NCI-H1417 treated with DMSO at 0.1 percent for 48 hours (cell line): ENCODE measurements at regions not wholly inside any gene's neighbourhood (a gene's known extent, or its start where the extent isn't known, plus 50 kb on each side); places are given as distances from the start of the nearest gene placed in this dataset.

Experiments used
- DNase-seq: peaks from one replicate; lab custom pipeline; 2025; lab: John Stamatoyannopoulos, UW

DNA sequence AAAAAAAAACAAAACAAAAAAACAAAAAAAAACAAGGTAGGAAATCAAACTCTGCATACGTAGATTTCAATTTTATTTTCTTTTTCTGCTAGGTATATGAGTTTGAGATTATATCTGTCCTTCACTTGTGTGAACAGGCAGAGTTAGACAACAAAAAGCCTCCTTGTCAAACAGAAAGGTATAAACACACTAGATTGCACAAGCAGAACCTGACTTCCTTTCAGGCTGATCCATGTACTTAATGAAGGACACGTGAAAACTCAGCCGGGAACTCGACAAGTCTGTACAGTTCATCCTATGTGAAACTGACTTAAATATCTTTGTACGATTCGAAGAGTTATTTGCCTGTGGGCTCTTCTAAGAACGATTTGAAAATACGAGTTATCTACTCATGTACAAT lies 254.1 kb downstream of the ARL4A start:
- no peak for DNase-seq

DNA sequence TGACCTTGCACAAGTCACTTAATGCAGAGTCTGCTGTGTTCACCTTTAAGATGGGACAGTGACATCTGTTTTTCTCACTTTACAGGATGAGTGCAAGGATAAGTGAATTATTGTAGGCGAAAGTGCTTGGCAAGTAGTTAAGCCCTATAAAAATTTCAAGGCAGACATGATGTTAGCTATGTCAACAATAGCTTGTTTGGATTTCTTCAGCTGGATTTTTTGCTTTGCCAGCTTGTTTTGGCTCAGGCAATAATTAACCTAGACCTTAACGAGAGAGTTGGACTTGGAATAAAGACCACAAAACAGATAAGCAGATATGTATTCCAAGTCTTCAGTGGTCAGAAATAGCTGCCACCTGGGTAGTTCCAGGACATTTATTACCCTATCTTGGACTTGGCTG lies 255.2 kb downstream of the ARL4A start:
- peak; percentile 8 for DNase-seq

DNA sequence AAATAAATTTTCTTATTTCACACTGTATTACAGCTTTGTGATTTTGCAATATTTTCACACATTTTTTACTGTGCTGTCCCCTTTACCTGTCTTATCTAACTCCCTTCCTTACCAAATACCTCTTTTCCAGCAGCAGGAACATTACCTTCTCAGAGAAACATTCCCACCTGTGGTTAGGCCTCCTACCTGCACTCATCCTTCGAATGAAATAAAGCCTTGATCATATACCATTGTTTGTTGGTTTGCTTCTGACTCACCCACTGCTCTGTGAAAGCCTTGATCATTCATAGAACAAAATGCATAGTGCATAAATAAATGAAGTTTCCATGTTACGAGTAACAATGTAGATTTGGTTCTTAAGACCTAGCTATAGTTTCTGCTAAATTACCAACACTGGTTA lies 256.3 kb downstream of the ARL4A start:
- no peak for DNase-seq

DNA sequence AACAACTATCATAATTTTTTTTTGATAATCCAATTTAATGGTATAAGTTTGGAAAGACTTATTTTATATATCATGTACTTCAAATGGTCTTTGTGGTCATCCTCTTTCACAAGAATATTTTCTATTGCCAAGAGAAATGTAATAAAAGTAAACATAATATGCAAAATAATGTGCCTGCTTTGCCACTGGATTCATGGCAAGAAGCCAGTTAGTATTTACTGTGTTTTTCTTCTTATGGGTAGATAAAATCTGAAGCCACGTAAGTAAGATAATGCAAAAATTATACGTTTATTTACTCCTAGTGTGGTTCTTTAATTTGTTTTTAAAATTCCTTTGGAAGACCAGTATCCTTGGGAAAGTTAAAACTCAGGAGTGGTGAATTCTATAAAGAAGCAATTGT lies 258.5 kb downstream of the ARL4A start:
- no peak for DNase-seq

DNA sequence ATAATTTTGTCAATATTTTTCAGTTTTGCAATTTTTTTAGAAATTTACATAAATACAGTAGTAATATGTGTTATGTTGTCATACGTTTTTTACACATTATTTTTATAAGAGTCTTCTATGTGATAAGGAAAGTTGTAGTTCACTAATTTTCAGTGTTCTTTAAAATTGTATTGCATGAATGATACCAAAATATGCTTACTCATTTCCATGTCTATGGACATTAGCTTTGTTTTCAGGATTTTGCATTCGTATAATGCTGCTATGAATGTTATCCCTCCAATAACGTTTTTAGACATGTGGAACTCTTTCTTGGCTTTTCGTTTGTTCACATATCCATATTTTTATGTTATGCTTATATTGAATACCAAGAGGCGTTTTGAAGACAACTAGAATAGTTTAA lies 260.0 kb downstream of the ARL4A start:
- no peak for DNase-seq

DNA sequence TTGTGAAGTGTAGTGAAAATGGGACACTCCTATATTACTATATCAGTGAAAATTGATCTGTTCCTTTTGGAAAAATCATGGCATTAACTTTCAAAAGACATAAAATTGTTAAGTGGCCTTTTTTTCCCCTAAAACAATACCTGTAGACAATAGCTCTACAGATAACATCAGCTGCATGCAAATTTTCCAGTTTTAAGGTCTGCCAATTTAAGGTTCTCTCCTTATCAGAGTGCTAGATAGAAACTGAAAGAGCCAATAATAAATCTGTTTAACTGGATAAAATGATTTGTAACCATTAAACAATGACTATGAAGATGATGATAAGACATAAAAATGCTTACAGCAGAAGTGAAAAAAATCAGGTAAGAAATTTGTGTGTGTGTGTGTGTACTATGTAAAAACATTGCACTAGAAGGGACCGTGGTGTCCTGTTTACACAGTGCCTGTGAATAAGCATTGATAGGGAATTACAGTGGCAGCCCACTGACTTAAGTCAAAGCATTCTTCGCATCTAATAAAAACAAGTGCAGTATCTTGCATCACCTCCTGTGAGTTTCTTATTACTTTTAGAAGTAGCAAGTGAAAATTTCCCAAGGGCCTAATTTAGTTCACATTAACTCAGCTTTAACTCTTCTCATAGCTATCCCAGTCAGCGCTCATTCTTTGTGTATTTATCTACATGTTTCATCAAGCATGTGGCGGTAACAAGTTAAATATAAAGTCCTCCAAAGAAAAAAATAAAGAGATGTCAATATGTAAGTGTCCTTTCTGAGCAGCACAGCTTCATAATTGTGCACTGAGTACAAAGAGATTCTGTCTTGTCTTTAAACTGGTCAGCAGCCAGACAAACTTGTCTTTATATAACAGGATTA lies 261.9 kb downstream of the ARL4A start:
- DNase-seq: no peak

DNA sequence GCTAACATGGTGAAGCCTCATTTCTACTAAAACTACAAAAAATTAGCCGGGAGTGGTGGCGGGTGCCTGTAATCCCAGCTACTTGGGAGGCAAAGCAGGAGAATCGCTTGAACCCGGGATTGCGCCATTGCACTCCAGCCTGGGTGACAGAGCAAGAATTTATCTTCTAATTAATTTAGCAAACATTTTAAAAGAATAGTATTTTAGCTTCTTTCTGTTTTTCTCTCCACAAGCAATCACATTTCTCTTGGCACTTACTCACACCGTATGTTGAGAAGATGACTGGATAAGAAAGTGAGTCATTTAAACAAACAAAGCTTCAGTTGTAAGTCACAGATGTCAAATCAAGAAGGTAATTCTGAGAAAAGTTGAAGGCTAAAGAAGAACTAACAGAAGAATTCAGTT lies 264.0 kb downstream of the ARL4A start:
- DNase-seq: no peak

DNA sequence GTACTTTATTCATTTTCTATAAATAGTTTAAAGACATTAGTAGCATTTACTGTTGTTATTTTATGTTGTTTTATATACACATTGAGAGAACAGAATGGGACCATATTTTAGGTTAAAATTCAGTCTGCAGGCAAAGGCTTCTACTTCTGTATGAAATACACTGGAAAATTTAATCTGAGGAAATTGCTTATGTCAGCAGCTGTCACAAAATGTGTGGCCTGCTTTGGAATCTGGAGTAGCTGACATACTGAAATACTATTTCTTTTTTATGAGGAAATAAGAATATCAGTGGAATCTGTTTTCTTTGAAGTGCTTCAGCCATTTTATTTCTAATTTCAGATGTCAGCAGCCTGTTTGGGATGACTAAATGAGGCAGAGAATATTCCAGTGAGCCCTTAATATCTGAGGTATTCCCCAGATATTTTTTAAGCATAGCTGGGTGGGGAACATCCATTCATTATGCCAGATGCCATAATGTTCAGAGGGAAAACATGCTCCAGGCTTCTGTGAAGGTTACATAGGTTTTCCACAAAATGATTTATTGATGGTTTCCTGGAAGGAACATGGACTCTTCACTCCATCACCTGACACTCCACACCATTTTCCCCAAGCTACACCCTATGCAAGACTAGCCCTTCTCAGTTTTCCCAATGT lies 267.1 kb downstream of the ARL4A start:
- no peak for DNase-seq

DNA sequence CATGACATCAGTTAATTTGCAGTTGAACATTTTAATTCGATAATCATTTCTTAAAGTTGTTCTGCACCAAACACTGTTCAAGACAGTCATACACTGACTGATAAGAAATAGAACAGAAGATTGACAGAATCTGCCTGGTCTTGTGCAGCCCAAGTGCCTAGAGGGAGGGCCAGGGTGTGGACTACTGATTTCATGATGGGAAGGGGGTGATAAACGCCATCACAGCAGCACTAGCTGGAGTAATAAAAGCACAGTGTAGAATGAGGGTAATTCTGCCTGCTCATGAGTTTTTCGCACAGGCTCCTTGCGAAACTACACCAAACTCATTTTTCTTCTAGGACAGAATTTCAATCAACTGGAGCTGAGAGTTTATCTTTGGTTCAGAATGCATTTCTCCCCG lies 270.1 kb downstream of the ARL4A start:
- DNase-seq: no peak

DNA sequence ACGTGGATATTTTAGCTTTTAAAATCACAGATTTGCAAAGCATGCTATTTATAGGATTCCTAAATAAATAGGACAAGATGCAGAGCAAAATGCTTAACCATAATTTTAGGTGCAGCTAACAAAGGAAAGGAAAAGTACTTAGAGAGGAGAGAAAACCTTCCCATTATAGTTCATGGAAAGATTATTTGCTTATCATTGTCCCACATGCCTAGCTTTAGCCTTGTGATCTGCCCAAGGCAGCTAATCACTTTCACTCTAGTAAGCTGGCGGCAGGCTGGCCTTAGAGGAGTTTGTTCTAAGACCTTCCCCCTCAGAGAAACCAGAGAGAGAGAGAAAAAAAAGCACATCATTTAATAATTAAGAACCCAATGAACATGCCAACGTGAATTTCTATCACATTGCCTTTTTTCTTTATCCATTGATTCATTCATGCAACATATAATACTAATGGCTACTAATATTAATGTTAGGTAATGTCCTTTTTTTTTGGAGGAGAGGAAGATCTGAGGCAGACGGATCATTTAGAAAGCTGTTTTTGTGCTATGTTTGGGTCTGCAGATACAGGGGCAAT lies 274.6 kb downstream of the ARL4A start:
- DNase-seq: no peak

DNA sequence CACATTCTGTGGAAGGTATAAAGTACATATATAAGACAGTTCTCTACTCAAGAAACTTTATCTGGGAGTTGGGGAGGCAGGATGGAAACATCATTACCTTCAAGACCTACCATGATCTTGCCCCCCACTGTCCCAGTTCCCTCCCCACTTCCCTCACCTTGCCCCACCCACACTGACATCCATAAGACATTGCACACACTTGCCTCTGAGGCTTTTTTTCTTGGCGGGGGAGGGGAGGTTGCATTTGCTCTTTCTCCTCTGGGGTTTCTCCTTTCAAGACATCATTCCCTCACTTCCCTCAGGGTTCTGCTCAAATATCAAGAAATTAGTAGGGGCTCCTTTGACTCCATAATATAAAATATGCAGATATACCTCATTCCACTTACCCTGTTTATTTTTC lies 276.0 kb downstream of the ARL4A start:
- no peak for DNase-seq

DNA sequence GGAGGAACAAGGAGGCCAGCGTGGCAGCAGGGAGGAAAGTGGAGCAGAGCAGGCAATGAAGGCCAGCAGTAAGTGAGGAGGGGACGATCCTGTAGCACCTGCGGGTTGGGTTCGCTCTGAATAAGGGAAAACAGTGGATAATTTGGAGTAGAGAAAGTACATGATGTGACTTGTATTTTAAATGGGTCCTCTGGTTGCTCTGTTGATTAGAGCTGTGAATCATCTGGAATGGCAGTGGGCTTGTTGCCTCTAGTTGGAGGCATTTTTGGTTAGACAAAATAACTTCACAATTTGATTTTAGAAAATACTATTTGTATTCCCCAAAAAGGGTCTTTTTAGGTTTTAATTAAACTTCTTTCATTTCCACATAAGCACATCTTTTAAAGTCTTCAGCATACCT lies 277.4 kb downstream of the ARL4A start:
- no peak for DNase-seq

DNA sequence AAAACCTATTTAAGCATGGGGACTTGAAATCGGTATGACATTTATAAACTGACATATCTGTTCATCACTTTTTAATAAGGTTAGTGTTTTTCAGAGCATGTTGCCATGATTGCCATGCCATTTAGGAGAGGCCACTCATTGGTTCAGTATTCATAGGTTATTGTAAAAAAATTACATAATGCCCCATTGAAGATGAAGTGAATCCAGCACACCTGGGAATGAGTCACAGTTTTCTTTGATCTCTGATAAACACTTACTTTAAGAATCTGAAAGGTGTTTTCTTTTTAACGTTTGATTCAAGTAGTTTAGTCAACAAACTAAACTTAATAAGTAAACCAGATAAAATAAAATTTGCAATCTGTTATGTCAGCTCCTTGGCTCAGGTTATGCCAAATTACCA lies 278.3 kb downstream of the ARL4A start:
- no peak for DNase-seq

DNA sequence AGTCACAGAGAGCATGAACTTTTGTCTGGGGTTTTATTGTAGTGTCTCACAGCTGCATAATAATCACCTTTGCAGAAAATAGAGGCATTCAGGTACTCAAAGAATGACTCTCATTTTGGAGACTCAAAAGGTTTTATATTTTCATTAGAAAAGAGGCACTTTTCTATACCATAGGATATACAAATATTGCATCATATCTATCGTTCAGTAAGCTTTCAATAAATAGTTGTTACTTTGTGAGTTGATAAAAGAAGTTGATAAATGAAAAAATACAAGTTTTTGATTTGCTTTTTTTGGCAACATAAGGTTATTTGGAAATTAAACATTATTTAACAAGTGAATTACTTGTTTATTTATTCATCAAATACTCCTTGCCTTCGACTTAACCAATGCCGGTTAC lies 279.9 kb downstream of the ARL4A start:
- DNase-seq: no peak

DNA sequence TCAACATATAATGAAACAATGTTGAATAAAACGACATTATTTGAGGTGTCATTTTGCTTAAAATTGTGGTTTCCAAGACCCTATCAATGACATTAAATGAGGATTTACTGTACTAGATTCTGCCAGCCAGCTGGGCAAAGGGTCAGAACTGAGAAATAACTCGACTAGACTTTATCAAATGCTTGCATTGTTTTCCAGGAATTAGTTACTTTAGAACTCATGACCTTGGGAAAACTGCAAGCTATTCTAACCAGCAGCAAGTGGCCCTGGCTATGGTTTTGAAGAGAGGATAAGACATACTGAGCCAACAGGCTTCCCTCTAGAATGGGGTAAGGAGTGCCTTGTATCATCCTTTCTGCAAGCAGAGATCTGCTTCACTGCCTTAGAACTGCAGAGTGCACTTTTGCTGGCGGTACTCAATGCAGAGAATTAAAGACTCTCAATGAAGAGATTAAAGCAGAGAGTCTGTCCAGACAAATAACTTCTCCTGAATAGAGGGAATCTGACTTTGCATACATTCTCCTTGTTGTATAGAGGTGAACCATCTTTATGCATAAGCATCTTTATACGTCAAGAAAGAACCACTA lies 281.5 kb downstream of the ARL4A start:
- no peak for DNase-seq

DNA sequence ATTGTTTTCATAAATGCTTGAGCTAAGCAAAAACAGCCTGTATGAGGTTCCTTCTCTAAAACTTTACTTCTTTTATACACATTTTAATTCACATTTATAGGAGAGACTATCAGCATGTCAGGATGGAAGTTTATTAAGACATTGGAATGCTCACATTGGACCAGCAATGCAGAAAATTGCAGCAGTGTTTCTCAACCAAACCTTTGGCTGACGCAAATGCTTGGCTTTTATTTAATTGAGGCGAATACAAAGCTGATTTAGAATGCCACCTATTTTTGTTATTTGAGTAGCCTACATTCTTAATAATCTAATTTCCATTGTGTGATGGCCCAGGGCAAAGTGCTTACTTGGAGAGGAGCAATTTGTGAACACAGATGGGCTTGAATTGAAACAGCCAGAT lies 283.2 kb downstream of the ARL4A start:
- no peak for DNase-seq

DNA sequence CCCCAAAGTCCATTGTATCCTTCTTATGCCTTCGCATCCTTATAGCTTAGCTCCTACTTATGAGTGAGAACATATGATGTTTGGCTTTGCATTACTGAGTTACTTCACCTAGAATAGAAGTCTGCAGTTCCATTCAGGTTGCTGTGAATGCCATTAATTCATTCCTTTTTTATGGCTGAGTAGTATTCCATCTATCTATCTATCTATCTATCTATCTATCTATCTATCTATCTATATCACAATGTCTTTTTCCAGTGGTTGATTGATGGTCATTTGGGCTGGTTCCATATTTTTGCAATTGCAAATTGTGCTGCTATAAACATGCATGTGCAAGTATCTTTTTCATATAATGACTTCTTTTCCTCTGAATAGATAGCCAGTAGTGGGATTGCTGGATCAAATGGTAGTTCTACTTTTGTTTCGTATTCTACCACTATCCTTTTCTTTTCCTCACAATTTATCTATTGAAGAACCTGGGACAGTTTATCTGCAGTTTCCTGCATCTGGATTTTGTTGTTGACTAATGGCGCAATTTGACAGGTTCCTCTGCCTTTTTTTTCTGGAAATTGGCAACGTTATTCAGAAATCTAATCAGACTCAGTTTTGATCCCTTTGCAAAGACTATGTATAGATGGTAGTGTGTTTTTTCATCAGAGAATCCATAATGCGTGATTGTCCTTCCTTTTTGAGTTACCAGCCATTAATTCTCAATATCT lies 287.2 kb downstream of the ARL4A start:
- DNase-seq: no peak

DNA sequence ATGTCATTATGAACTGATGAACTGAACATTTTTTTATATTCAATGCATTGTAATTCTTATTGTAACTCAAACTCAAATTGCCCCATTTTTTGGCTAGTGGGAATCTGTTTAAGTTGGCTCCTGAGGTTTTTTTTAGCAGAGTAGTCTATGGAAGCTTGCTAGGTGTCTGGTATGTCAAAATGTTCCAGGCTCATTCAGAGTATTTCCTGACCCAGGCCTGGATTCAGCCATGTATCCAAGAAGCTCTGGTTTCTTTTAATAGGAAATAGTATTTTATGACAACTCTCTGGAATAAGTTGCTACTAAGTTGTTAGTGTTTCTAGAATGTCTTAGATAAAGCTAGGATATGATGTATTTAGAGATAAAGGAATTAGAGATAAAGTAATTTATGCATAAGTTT lies 288.0 kb downstream of the ARL4A start:
- no peak for DNase-seq

DNA sequence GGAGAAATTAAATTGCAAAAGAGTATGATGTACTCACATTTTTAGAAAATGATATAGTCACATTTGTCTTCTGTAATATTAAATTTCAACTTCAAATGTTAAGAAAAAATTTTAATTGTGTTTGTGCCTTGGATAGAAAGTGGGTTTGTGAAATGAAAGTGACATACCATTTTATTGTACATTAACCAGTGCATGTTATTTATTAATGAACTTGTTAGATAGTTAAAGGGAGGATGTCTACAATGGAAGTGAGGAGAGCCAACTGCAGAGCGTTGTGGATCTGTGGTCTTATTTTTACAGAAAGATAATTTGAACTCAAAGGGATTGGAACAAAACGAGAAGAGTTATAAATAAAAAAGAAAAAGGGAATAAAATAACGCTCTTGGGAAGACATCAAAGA lies 291.7 kb downstream of the ARL4A start:
- DNase-seq: no peak

DNA sequence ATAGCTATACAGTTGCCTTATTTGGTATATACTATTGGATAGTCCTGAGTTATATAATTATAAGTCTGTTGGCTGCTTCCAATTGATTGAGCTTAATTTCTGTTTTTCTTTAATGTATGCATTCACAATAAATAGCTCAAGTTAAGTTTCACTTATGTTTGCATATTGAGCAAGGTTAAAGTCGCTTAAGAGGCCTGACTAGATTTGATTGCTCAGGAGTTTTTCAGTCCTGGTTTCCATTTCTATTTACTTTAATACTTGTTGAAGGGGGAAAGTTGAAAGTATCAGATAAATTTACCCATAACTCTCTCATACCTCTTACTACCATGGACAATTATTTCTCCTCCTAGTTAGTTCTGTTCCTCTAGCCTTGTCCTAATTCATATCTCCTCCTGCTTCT lies 294.7 kb downstream of the ARL4A start:
- DNase-seq: no peak

DNA sequence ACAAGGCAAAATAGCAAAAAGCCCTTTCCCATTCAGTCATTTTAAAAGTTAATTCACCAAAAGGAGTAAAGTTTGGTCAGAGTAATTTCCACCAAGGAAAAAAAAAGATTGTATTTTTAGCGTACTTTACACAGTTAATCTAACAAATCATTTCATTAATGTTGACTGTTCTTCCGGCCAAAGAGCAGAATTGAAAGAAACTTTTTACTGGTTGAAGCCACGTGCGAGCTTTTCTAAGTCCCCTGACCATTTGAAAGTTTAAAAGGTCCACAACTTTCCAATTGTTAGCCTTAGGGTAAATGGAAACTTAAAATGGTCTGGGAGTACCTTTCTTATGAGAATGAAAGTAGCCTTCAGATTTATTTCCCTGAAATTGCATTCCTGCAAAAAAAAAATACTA lies 296.7 kb downstream of the ARL4A start:
- no peak for DNase-seq

DNA sequence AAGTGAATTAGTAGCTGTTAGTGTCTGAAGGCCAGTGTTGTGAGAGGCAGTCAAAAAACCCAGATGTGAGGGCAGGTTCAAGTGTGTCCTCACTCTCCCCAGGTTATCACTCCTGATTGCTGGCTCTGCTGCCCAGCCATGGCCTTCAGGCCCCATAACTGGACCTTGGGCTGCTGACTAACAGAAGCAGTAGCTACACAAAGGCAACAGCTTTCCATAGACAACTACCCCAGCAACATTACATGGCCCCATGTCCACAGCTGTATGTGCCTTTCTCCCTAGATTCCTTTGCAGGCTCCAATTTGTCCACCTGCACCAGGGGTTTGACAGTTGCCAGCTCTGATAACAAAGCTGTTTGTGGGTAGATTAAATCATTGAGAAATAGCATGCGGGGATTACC lies 297.8 kb downstream of the ARL4A start:
- DNase-seq: no peak
